Midbrain (tissue), 1 donor: ENCODE measurements at regions not wholly inside any gene's neighbourhood (a gene's known extent, or its start where the extent isn't known, plus 50 kb on each side); places are given as distances from the start of the nearest gene placed in this dataset.

Experiments used
- DNase-seq: peaks from one replicate; lab custom pipeline; 2025; lab: John Stamatoyannopoulos, UW

DNA sequence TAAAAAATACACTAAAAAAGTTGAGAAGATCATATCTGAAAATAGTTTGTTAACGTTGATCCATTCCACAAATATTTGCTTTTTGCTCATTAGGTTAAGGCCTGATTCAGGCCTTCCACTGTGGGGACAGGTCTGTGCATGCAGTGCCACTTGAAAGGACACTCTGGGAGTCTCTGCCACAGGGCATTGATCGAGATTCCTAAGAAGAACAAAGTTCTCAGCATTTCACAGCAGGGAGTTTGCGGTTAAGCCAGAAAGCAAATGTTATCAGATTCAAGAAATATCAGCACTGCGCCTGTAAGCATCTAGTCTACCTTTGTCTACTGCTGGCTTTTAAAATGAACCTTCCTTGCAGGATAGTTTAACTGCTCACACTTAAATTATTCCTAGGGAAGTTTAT, 62.2 kb upstream of the TNIP3 start:
- no peak for DNase-seq

DNA sequence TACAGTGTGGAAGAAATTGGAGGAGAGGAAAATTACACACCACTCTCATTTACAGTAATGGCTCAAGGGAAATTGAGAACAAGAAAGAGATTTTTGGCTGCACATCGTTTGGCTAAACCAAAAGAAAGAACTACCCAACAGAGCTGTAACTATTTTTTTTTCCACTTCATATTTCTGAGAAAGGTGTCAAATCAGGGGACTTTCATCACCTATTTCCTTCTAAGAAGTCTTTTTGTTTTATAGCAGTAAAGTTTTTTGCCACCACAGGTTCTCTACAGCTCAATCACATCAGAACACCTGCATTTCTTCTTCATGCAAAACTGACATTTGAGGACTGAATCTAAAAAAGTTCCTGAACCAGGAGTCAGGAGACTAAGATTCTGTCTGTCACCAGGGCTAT, 57.5 kb upstream of the TNIP3 start:
- DNase-seq = no peak

GRCh38 chr4:121221201-121221600, 57.1 kb upstream of the TNIP3 start:
- no peak for DNase-seq

DNA sequence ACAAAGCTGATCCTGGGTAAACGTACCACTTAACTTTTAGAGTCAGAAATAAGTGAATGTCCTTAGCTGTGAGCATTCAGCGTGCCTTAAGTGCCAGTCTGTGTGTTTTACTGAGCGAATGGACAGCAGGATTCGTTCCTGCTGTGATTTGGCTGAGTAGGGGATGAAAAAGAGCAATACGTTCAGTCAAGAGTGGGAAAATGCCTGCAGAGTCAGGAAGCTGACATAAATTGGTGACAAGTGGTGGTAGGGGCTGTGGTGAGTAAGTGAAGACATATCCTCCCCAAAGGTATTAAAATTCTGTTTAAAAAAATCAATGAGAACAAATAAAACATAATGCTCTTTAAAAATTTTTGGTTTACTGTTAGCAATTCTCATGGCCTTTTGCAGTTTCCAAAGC, 56.6 kb upstream of the TNIP3 start:
- no peak for DNase-seq

DNA sequence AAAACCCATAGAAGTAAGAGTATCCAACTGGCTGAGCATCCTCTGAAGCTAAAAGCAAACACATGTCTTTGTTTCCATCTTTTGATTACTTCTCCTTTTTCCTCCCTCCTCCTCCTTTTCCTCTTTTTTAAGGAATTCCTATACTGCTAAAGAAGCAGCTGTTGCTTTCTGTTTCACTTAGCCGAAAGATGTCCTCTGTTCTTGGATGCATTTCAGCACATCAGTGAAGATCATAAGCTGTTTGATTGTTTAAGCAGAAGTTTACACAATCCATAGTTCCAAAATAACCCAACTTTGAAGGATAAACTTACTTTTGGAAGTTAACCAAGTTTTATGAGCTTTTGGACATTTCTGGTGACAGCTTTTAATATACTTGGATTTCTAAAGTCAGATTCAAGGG, 55.1 kb upstream of the TNIP3 start:
- no peak for DNase-seq

GRCh38 chr4:121217351-121217750, 53.2 kb upstream of the TNIP3 start:
- no peak for DNase-seq

DNA sequence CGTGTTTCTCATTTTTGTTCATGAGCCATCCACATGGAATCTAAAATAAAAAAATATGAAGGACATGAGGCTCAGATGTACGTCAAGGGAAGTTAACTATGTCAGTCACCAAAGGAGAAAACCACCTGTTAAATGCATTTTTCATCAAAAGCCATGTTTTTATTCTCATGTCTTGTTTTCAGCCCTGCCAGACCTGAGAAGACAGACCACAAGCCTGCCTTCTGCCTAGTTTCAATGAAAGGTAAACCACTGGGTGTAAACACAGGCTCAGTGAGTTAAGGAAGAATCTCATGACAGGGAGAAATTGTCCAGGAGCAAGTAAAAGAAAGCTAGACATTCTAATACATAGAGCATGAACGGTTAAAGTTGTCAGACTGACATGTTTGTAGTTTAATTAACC, 52.3 kb upstream of the TNIP3 start:
- DNase-seq = no peak

DNA sequence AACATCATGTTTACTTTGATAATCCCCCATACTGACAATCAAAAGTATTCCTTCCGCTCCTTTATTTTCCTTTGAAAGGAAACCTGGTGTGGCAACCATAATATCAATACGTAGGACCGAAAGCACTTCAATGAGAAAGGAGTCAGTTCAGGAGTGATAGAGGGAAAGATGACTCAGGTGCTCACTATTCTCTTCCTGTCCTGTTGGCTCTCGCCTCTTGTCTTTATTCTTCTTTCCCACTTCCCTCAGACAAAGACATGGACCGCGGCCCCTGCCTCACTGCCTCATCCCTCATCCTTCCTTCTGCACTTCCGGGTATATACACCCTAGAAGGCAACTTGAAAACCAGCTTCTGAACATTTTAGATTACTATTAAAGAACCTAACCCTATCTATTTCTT, 49.8 kb upstream of the TNIP3 start:
- no peak for DNase-seq
